GM18502 (cell line): ENCODE measurements at regions not wholly inside any gene's neighbourhood (a gene's known extent, or its start where the extent isn't known, plus 50 kb on each side); places are given as distances from the start of the nearest gene placed in this dataset.
"Not testable (repeated sequence)": the region's sequence is repeated elsewhere in the genome, so short reads cannot be mapped to it uniquely, and the experiment has no call there.

Source experiments
- ATAC-seq: cut with Tn5 transposase; IDR thresholded peaks from one replicate; pipeline ENCODE4 v1.9.1; 2021; ENCODE audit warnings: mild to moderate bottlenecking; ENCODE audit not compliant: unreplicated experiment, poor library complexity

- no peak for ATAC-seq
Measured at GRCh38 chr4:85018983-85019382, 52.5 kb upstream of the WDFY3 start.

GRCh38 chr4:85019411-85019810 lies 52.9 kb upstream of the WDFY3 start:
- ATAC-seq: no peak

GRCh38 chr4:85024671-85025070 lies 58.2 kb upstream of the WDFY3 start:
- no peak for ATAC-seq

GRCh38 chr4:85028910-85029309 lies 62.4 kb upstream of the WDFY3 start:
- no peak for ATAC-seq

GRCh38 chr4:85029453-85029852 lies 63.0 kb upstream of the WDFY3 start:
- ATAC-seq: no peak

- ATAC-seq: no peak
Measured at GRCh38 chr4:85030156-85030555, 63.7 kb upstream of the WDFY3 start.

- ATAC-seq: not testable (repeated sequence)
Measured at GRCh38 chr4:85033838-85034237, 67.3 kb upstream of the WDFY3 start.

- ATAC-seq: no peak
Measured at GRCh38 chr4:85039526-85039925, 73.0 kb upstream of the WDFY3 start.

GRCh38 chr4:85043812-85044496 lies 77.5 kb upstream of the WDFY3 start:
- ATAC-seq: not testable (repeated sequence)

GRCh38 chr4:85050736-85051135 lies 84.2 kb upstream of the WDFY3 start:
- ATAC-seq: no peak

- ATAC-seq: no peak
Measured at GRCh38 chr4:85051526-85051925, 85.0 kb upstream of the WDFY3 start.

- not testable (repeated sequence) for ATAC-seq
Measured at GRCh38 chr4:85054925-85055324, 88.4 kb upstream of the WDFY3 start.

- no peak for ATAC-seq
Measured at GRCh38 chr4:85058551-85058950, 92.1 kb upstream of the WDFY3 start.

GRCh38 chr4:85061974-85062373 lies 95.5 kb upstream of the WDFY3 start:
- no peak for ATAC-seq

- ATAC-seq: no peak
Measured at GRCh38 chr4:85062466-85062865, 96.0 kb upstream of the WDFY3 start.

- ATAC-seq: no peak
Measured at GRCh38 chr4:85067342-85067741, 100.9 kb upstream of the WDFY3 start.

GRCh38 chr4:85078016-85078415 lies 111.5 kb upstream of the WDFY3 start:
- ATAC-seq: no peak

- ATAC-seq: no peak
Measured at GRCh38 chr4:85081196-85081595, 114.7 kb upstream of the WDFY3 start.

GRCh38 chr4:85084371-85085094 lies 118.0 kb upstream of the WDFY3 start:
- peak; percentile 86 for ATAC-seq

- ATAC-seq: no peak
Measured at GRCh38 chr4:85086721-85087120, 120.2 kb upstream of the WDFY3 start.

- ATAC-seq: no peak
Measured at GRCh38 chr4:85092536-85092935, 126.0 kb upstream of the WDFY3 start.

- no peak for ATAC-seq
Measured at GRCh38 chr4:85092943-85093342, 126.5 kb upstream of the WDFY3 start.
